Right atrium auricular region (tissue), 2 donors: ENCODE measurements at regions not wholly inside any gene's neighbourhood (a gene's known extent, or its start where the extent isn't known, plus 50 kb on each side); places are given as distances from the start of the nearest gene placed in this dataset.

Source experiments
- DNase-seq: peaks from one replicate; pipeline ENCODE4 v3.0.0-alpha.2; 2019; ENCODE audit warnings: low spot score
- H3K27ac ChIP-seq, 2 donors: fragments of 200-600 bp; sonication (generic); 1 replicate in 1 of 2; 2 replicates in 1 of 2; pipeline ENCODE4 v1.5.1; 2016 to 2019
- H3K27me3 ChIP-seq, 2 donors: fragments of 200-600 bp; sonication (generic); one replicate each; pipeline versions ENCODE4 v1.5.1 to v1.6.0; 2017 to 2019
- H3K36me3 ChIP-seq: fragments of 200-600 bp; sonication (generic); one replicate; pipeline ENCODE4 v1.5.1; 2016
- H3K4me1 ChIP-seq, 2 donors: fragments of 200-600 bp; sonication (generic); one replicate each; pipeline versions ENCODE4 v1.5.1 to v1.6.0; 2017 to 2019
- H3K4me3 ChIP-seq, 2 donors: fragments of 200-600 bp; sonication (generic); 1 replicate in 1 of 2; 2 replicates in 1 of 2; pipeline ENCODE4 v1.5.1; 2017 to 2019; ENCODE audit warnings: mild to moderate bottlenecking in 1 of 2, moderate library complexity in 1 of 2
- H3K9me3 ChIP-seq, 2 donors: fragments of 200-600 bp; sonication (generic); one replicate each; pipeline ENCODE4 v1.5.1; 2019
- TF ChIP-seq, protein P1 (sequence below), 2 donors: fragments of 200-600 bp; sonication (generic); IDR thresholded peaks; one replicate each; pipeline ENCODE4 v1.5.1; 2019; ENCODE audit warnings: antibody characterized with exemption in 2 of 2

GRCh38 chr21:30072496-30072895, 94.1 kb downstream of the CLDN17 start:
- TF ChIP-seq, protein P1, sequence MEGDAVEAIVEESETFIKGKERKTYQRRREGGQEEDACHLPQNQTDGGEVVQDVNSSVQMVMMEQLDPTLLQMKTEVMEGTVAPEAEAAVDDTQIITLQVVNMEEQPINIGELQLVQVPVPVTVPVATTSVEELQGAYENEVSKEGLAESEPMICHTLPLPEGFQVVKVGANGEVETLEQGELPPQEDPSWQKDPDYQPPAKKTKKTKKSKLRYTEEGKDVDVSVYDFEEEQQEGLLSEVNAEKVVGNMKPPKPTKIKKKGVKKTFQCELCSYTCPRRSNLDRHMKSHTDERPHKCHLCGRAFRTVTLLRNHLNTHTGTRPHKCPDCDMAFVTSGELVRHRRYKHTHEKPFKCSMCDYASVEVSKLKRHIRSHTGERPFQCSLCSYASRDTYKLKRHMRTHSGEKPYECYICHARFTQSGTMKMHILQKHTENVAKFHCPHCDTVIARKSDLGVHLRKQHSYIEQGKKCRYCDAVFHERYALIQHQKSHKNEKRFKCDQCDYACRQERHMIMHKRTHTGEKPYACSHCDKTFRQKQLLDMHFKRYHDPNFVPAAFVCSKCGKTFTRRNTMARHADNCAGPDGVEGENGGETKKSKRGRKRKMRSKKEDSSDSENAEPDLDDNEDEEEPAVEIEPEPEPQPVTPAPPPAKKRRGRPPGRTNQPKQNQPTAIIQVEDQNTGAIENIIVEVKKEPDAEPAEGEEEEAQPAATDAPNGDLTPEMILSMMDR (IDR thresholded peaks at IDR 0.05) = peak; percentile 17 to 54
- Histone ChIP-seq H3K9me3 (no peaks in the 10 kb centered on the region), H3K27ac (no peak overlapping the region), H3K36me3 (no peaks in the 10 kb centered on the region), H3K4me3 (no peak overlapping the region), H3K27me3 (no peaks in the 10 kb centered on the region), H3K4me1 (no peaks in the 10 kb centered on the region)
- DNase-seq = no peak

DNA sequence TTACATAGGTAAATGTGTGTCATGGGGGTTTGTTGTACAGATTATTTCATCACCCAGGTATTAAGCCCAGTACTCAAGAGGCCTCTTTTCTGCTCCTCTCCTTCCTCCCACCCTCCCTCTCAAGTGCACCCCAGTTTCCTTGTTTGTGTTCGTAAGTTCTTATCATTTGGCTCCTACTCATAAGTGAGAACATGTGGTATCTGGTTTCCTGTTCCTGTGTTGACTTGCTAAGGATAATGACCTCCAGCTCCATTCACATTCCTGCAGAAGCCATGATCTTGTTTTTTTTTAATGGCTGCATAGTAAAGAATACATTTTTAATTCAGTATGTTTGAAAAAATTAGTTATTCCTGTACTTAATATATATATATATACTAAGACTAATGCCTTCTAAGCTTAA, 107.7 kb downstream of the CLDN17 start:
- no peak for DNase-seq
- H3K4me3 ChIP-seq = no peak overlapping the region
- TF ChIP-seq, protein P1 (IDR thresholded peaks at IDR 0.05) = no peak
- H3K4me1 ChIP-seq = no peaks in the 10 kb centered on the region
- no peaks in the 10 kb centered on the region for H3K27me3 ChIP-seq
- no peaks in the 10 kb centered on the region for H3K9me3 ChIP-seq
- no peaks in the 10 kb centered on the region for H3K36me3 ChIP-seq
- no peak overlapping the region for H3K27ac ChIP-seq

DNA sequence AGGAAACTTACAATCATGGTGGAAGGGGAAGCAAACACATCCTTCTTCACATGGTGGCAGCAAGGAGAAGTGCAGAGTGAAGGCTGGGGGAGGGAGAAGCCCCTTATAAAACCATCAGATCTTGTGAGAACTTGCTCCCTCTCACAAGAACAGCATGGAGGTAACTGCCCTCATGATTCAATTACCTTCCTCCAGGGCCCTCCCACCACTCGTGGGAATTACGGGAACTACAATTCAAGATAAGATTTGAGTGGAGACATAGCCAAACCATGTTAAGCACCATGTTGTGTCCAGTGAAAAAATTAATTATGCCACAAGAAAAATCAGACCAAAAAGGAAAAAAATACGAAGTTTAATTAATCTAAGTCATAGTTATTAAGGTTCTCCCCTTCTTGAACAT, 109.5 kb downstream of the CLDN17 start:
- DNase-seq = no peak

GRCh38 chr21:30048570-30048969, 108.8 kb upstream of the GRIK1 start:
- no peaks in the 10 kb centered on the region for H3K36me3 ChIP-seq
- H3K27ac ChIP-seq = no peak overlapping the region
- no peak for DNase-seq
- no peaks in the 10 kb centered on the region for H3K27me3 ChIP-seq
- H3K9me3 ChIP-seq = no peaks in the 10 kb centered on the region
- no peaks in the 10 kb centered on the region for H3K4me1 ChIP-seq
- no peak overlapping the region for H3K4me3 ChIP-seq
- TF ChIP-seq, protein P1 (IDR thresholded peaks at IDR 0.05) = no peak

More for the DNA sequence above, 109.5 kb downstream of the CLDN17 start:
- TF ChIP-seq, protein P1 (IDR thresholded peaks at IDR 0.05) = no peak
- Histone ChIP-seq H3K4me3 (no peak overlapping the region), H3K27ac (no peak overlapping the region), H3K36me3 (no peaks in the 10 kb centered on the region), H3K27me3 (no peaks in the 10 kb centered on the region), H3K9me3 (no peaks in the 10 kb centered on the region), H3K4me1 (no peaks in the 10 kb centered on the region)

GRCh38 chr21:30044447-30045064, 104.8 kb upstream of the GRIK1 start:
- no peak for DNase-seq
- TF ChIP-seq, protein P1 (IDR thresholded peaks at IDR 0.05) = peak; percentile 71 to 86
- no peaks in the 10 kb centered on the region for H3K4me1 ChIP-seq
- H3K4me3 ChIP-seq = no peak overlapping the region
- peaks cover 0 to 8% of the 10 kb centered on the region in 2 donors for H3K9me3 ChIP-seq
- H3K27ac ChIP-seq = no peak overlapping the region
- no peaks in the 10 kb centered on the region for H3K36me3 ChIP-seq
- no peaks in the 10 kb centered on the region for H3K27me3 ChIP-seq

DNA sequence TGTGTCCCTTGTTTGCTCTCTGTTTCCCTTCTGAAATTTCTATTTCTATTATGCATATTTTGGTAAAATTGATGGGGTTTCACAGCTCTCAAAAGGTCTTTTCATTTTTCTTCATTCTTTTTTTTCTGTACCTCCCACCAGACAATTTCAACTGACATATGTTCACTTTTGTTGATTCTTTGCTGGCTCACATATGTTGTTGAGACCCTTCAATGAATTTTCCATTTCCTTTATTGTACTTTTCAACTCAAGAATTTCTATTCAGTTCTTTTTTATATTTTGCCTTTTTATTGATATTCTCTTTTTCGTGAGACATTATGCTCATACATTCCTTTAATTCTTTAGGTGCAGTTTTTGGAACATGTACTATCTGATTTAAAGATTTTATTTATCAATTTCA, 102.6 kb upstream of the GRIK1 start:
- Histone ChIP-seq H3K27ac (no peak overlapping the region), H3K4me1 (no peaks in the 10 kb centered on the region), H3K9me3 (peaks cover 0 to 8% of the 10 kb centered on the region in 2 donors), H3K4me3 (no peak overlapping the region), H3K27me3 (no peaks in the 10 kb centered on the region), H3K36me3 (no peaks in the 10 kb centered on the region)
- TF ChIP-seq, protein P1 (IDR thresholded peaks at IDR 0.05) = no peak
- DNase-seq = no peak
